Activated T-cell treated with anti-CD3 and anti-CD28 coated beads for 48 hours (primary cell): ENCODE measurements at regions not wholly inside any gene's neighbourhood (a gene's known extent, or its start where the extent isn't known, plus 50 kb on each side); places are given as distances from the start of the nearest gene placed in this dataset.

Experiments
- DNase-seq: peaks from one replicate; pipeline ENCODE4 v3.0.0-alpha.2; 2020; ENCODE audit warnings: low read depth

GRCh38 chr3:178260887-178261565 is 275.2 kb upstream of the KCNMB2 start:
- DNase-seq: no peak

GRCh38 chr3:178263236-178263916 is 272.9 kb upstream of the KCNMB2 start:
- DNase-seq: no peak

- no peak for DNase-seq
Observed at GRCh38 chr3:178267158-178267844, 268.9 kb upstream of the KCNMB2 start.

GRCh38 chr3:178270838-178271237 is 265.4 kb upstream of the KCNMB2 start:
- DNase-seq: no peak

GRCh38 chr3:178271740-178272387 is 264.4 kb upstream of the KCNMB2 start:
- no peak for DNase-seq

GRCh38 chr3:178272841-178273240 is 263.4 kb upstream of the KCNMB2 start:
- no peak for DNase-seq

- no peak for DNase-seq
Observed at GRCh38 chr3:178274711-178275110, 261.5 kb upstream of the KCNMB2 start.

GRCh38 chr3:178275311-178275710 is 260.9 kb upstream of the KCNMB2 start:
- DNase-seq: no peak

- DNase-seq: no peak
Observed at GRCh38 chr3:178275793-178276192, 260.4 kb upstream of the KCNMB2 start.

GRCh38 chr3:178277605-178278004 is 258.6 kb upstream of the KCNMB2 start:
- no peak for DNase-seq

- DNase-seq: no peak
Observed at GRCh38 chr3:178283561-178283960, 252.7 kb upstream of the KCNMB2 start.

- no peak for DNase-seq
Observed at GRCh38 chr3:178284181-178284580, 252.1 kb upstream of the KCNMB2 start.

- DNase-seq: no peak
Observed at GRCh38 chr3:178288074-178288473, 248.2 kb upstream of the KCNMB2 start.

GRCh38 chr3:178289544-178290160 is 246.6 kb upstream of the KCNMB2 start:
- no peak for DNase-seq

- DNase-seq: no peak
Observed at GRCh38 chr3:178291574-178292370, 244.5 kb upstream of the KCNMB2 start.

- no peak for DNase-seq
Observed at GRCh38 chr3:178295292-178295912, 240.8 kb upstream of the KCNMB2 start.

- no peak for DNase-seq
Observed at GRCh38 chr3:178297199-178297598, 239.0 kb upstream of the KCNMB2 start.

- no peak for DNase-seq
Observed at GRCh38 chr3:178297740-178298139, 238.5 kb upstream of the KCNMB2 start.

GRCh38 chr3:178300441-178300959 is 235.7 kb upstream of the KCNMB2 start:
- no peak for DNase-seq
